Caco-2 (cell line): ENCODE measurements at regions not wholly inside any gene's neighbourhood (a gene's known extent, or its start where the extent isn't known, plus 50 kb on each side); places are given as distances from the start of the nearest gene placed in this dataset.

Source experiments
- BruUV-seq: library from RNA; stranded (reverse); fragments of 400-500 nt; replicated peaks from 2 replicates; lab custom pipeline; 2021; lab: Mats Ljungman, UMichigan
- CTCF ChIA-PET: fragments of 300-600 bp; sonication (Branson Sonifier 250); formaldehyde crosslinking; loops from one replicate; lab custom pipeline; 2022; ENCODE audit warnings: antibody characterized with exemption; lab: Charles Lee
- POLR2A ChIA-PET: fragments of 300-600 bp; sonication (Branson Sonifier 250); formaldehyde crosslinking; loops from one replicate; lab custom pipeline; 2022; ENCODE audit warnings: antibody characterized with exemption; lab: Charles Lee
- DNase-seq, 2 experiments: peaks; one replicate each; pipeline versions ENCODE4 v3.0.0 to v3.0.0-alpha.2; 2020 to 2022
- H3K27me3 ChIP-seq: replicated peaks from 2 replicates; pipeline ENCODE4 v1.6.0; 2011; ENCODE audit warnings: low read length; ENCODE audit not compliant: control insufficient read depth, insufficient read depth
- H3K36me3 ChIP-seq: 2 replicates; pipeline ENCODE4 v1.5.1; 2011; ENCODE audit warnings: low read length; ENCODE audit not compliant: control insufficient read depth, insufficient read depth
- H3K4me1 ChIP-seq: fragments of 250-450 bp; sonication (Bioruptor Pico); 2 replicates; pipeline ENCODE4 v1.5.1; 2020; ENCODE audit warnings: mild to moderate bottlenecking
- H3K4me3 ChIP-seq: 2 replicates; pipeline ENCODE4 v1.5.1; 2011; ENCODE audit warnings: low read depth, mild to moderate bottlenecking, control low read depth, low read length
- H3K9me3 ChIP-seq: fragments of 250-450 bp; sonication (Bioruptor Pico); 2 replicates; pipeline ENCODE4 v1.5.1; 2020; ENCODE audit warnings: mild to moderate bottlenecking, moderate library complexity
- H3K27ac Mint-ChIP-seq: one replicate; pipeline ENCODE4 v1.8.0; 2022; ENCODE audit warnings: mixed read lengths; ENCODE audit not compliant: unreplicated experiment
- H3K27me3 Mint-ChIP-seq: one replicate; pipeline ENCODE4 v1.8.0; 2022; ENCODE audit warnings: mixed read lengths; ENCODE audit not compliant: insufficient read depth, unreplicated experiment
- H3K36me3 Mint-ChIP-seq: one replicate; pipeline ENCODE4 v1.8.0; 2022; ENCODE audit warnings: mild to moderate bottlenecking, mixed read lengths; ENCODE audit not compliant: insufficient read depth, unreplicated experiment
- H3K4me1 Mint-ChIP-seq: one replicate; pipeline ENCODE4 v1.8.0; 2022; ENCODE audit warnings: low read depth, mixed read lengths; ENCODE audit not compliant: unreplicated experiment
- H3K4me3 Mint-ChIP-seq: one replicate; pipeline ENCODE4 v1.8.0; 2022; ENCODE audit warnings: mild to moderate bottlenecking, moderate library complexity, mixed read lengths; ENCODE audit not compliant: unreplicated experiment
- H3K9me3 Mint-ChIP-seq: one replicate; pipeline ENCODE4 v1.8.0; 2022; ENCODE audit warnings: mixed read lengths; ENCODE audit not compliant: unreplicated experiment
- intact Hi-C: fragments of 100-400 bp; cut with micrococcal nuclease; formaldehyde crosslinking; loops from one replicate; pipeline ENCODE4 v1.10.0; 2022; ENCODE audit not compliant: unreplicated experiment
- TF ChIP-seq, protein P1 (sequence below), 2 experiments: fragments of 200-600 bp in 1 of 2; IDR thresholded peaks; 1 replicate in 1 of 2; 2 replicates in 1 of 2; pipeline versions ENCODE4 v1.5.1 to v1.8.0; 2011 to 2022; ENCODE audit warnings: antibody characterized with exemption in 1 of 2, control low read depth in 1 of 2, inconsistent platforms in 1 of 2, low read depth in 1 of 2, low read length in 1 of 2, mild to moderate bottlenecking in 1 of 2, moderate library complexity in 1 of 2; ENCODE audit not compliant: insufficient read depth in 1 of 2, severe bottlenecking in 1 of 2, unreplicated experiment in 1 of 2

- intact Hi-C loops: no loop called here
- Histone ChIP-seq H3K9me3 (no peaks in the 10 kb centered on the region), H3K36me3 (no peaks in the 10 kb centered on the region), H3K4me1 (no peaks in the 10 kb centered on the region), H3K27me3 (no peaks in the 10 kb centered on the region), H3K4me3 (no peak overlapping the region)
- Mint-ChIP-seq H3K36me3 (no peaks in the 10 kb centered on the region), H3K4me3 (no peak overlapping the region), H3K27me3 (peaks cover 14% of the 10 kb centered on the region), H3K4me1 (no peaks in the 10 kb centered on the region), H3K9me3 (peaks cover 8% of the 10 kb centered on the region), H3K27ac (no peak overlapping the region)
- ChIA-PET POLR2A (no interaction called here), CTCF (no interaction called here)
- DNase-seq: no peak
- no TSS peak for BruUV-seq
- TF ChIP-seq, protein P1, sequence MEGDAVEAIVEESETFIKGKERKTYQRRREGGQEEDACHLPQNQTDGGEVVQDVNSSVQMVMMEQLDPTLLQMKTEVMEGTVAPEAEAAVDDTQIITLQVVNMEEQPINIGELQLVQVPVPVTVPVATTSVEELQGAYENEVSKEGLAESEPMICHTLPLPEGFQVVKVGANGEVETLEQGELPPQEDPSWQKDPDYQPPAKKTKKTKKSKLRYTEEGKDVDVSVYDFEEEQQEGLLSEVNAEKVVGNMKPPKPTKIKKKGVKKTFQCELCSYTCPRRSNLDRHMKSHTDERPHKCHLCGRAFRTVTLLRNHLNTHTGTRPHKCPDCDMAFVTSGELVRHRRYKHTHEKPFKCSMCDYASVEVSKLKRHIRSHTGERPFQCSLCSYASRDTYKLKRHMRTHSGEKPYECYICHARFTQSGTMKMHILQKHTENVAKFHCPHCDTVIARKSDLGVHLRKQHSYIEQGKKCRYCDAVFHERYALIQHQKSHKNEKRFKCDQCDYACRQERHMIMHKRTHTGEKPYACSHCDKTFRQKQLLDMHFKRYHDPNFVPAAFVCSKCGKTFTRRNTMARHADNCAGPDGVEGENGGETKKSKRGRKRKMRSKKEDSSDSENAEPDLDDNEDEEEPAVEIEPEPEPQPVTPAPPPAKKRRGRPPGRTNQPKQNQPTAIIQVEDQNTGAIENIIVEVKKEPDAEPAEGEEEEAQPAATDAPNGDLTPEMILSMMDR (IDR thresholded peaks at IDR 0.05; ENCODE audit: insufficient read depth in 1 of 2, low read depth in 1 of 2, low read length in 1 of 2, severe bottlenecking in 1 of 2, unreplicated experiment in 1 of 2): no peak
Observed at GRCh38 chr17:63382136-63382535, 64.0 kb downstream of the CYB561 start.
